CD4-positive, alpha-beta T cell (primary cell): ENCODE measurements at regions not wholly inside any gene's neighbourhood (a gene's known extent, or its start where the extent isn't known, plus 50 kb on each side); places are given as distances from the start of the nearest gene placed in this dataset.
"Not testable (repeated sequence)": the region's sequence is repeated elsewhere in the genome, so short reads cannot be mapped to it uniquely, and the experiment has no call there.

Source experiments
- ATAC-seq: fragments of 200-7000 bp; cut with Tn5 transposase; one replicate; pipeline ENCODE4 v1.10.0; 2022; ENCODE audit warnings: mild to moderate bottlenecking; ENCODE audit not compliant: poor library complexity
- CTCF ChIA-PET: fragments of 350-600 bp; sonication (Branson Sonifier 250); formaldehyde crosslinking; loops from one replicate; lab custom pipeline; 2021; ENCODE audit warnings: antibody characterized with exemption, inconsistent platforms; lab: Charles Lee
- POLR2A ChIA-PET: fragments of 350-600 bp; sonication (Branson Sonifier 250); formaldehyde crosslinking; loops from one replicate; lab custom pipeline; 2021; ENCODE audit warnings: antibody characterized with exemption, inconsistent platforms; lab: Charles Lee
- DNase-seq, 14 experiments: peaks; one replicate each; pipeline ENCODE4 v3.0.0-alpha.2; 2013 to 2020; ENCODE audit warnings: mixed read lengths in 2 of 14
- H3K27ac ChIP-seq, 2 donors: one replicate each; pipeline versions ENCODE4 v1.5.1 to v1.7.0; 2013; ENCODE audit warnings: low read length in 2 of 2, low read depth in 1 of 2, mild to moderate bottlenecking in 1 of 2
- H3K27me3 ChIP-seq, 2 experiments: 1 replicate in 1 of 2; 2 replicates in 1 of 2; pipeline versions ENCODE4 v1.6.1 to v1.7.0; 2013; ENCODE audit warnings: low read length in 2 of 2, control low read depth in 1 of 2, mild to moderate bottlenecking in 1 of 2, moderate library complexity in 1 of 2; ENCODE audit not compliant: insufficient read depth in 2 of 2, control insufficient read depth in 1 of 2
- H3K36me3 ChIP-seq: one replicate; pipeline ENCODE4 v1.6.1; 2013; ENCODE audit warnings: low read length, control low read depth; ENCODE audit not compliant: insufficient read depth
- H3K4me1 ChIP-seq: one replicate; pipeline ENCODE4 v1.6.1; 2013; ENCODE audit warnings: low read length, control low read depth; ENCODE audit not compliant: insufficient read depth
- H3K4me3 ChIP-seq: one replicate; pipeline ENCODE4 v1.5.1; 2013; ENCODE audit warnings: mild to moderate bottlenecking, low read length, moderate library complexity
- H3K9me3 ChIP-seq, 2 experiments: 1 replicate in 1 of 2; 2 replicates in 1 of 2; pipeline versions ENCODE4 v1.6.1 to v1.7.0; 2013; ENCODE audit warnings: low read length in 2 of 2, mild to moderate bottlenecking in 2 of 2, control low read depth in 1 of 2, moderate library complexity in 1 of 2; ENCODE audit not compliant: control insufficient read depth in 1 of 2, insufficient read depth in 1 of 2
- H3K27ac Mint-ChIP-seq: one replicate; pipeline ENCODE4 v1.8.0; 2020; ENCODE audit warnings: mixed read lengths
- H3K27me3 Mint-ChIP-seq: one replicate; pipeline ENCODE4 v1.8.0; 2021; ENCODE audit warnings: mixed read lengths
- H3K36me3 Mint-ChIP-seq: one replicate; pipeline ENCODE4 v1.8.0; 2021; ENCODE audit warnings: low read depth, mixed read lengths
- H3K4me1 Mint-ChIP-seq: one replicate; pipeline ENCODE4 v1.8.0; 2021; ENCODE audit warnings: low read depth, mixed read lengths
- H3K4me3 Mint-ChIP-seq: one replicate; pipeline ENCODE4 v1.8.0; 2020; ENCODE audit warnings: mild to moderate bottlenecking, mixed read lengths
- H3K9me3 Mint-ChIP-seq: one replicate; pipeline ENCODE4 v1.8.0; 2020; ENCODE audit warnings: mixed read lengths
- CTCF ChIP-seq: fragments of 200-600 bp; IDR thresholded peaks from one replicate; pipeline ENCODE4 v1.8.0; 2022; ENCODE audit warnings: antibody characterized with exemption, mild to moderate bottlenecking
- intact Hi-C, 2 experiments: fragments of 100-400 bp; cut with DNase I in 1 of 2; cut with micrococcal nuclease in 1 of 2; formaldehyde crosslinking; loops; one replicate each; pipeline versions ENCODE4 v1.15.1 to v1.9.0; 2023 to 2025; cut with DNase I, micrococcal nuclease

- intact Hi-C loops = no loop called here
- H3K36me3 ChIP-seq = no peaks in the 10 kb centered on the region
- H3K4me1 ChIP-seq = no peaks in the 10 kb centered on the region
- ATAC-seq = no peak
- H3K9me3 ChIP-seq = peaks cover 0 to 5% of the 10 kb centered on the region in 2 experiments
- no peak overlapping the region for H3K4me3 Mint-ChIP-seq
- DNase-seq = no peak
- no peak overlapping the region for H3K4me3 ChIP-seq
- ChIA-PET CTCF (no interaction called here), POLR2A (no interaction called here)
- H3K36me3 Mint-ChIP-seq = no peaks in the 10 kb centered on the region
- TF ChIP-seq CTCF = no peak
- peaks cover 15% of the 10 kb centered on the region for H3K27me3 Mint-ChIP-seq
- no peak overlapping the region for H3K27ac ChIP-seq
- H3K9me3 Mint-ChIP-seq = peaks cover 12% of the 10 kb centered on the region
- H3K4me1 Mint-ChIP-seq = no peaks in the 10 kb centered on the region
- H3K27me3 ChIP-seq = peaks cover 0 to 4% of the 10 kb centered on the region in 2 experiments
- H3K27ac Mint-ChIP-seq = no peak overlapping the region
These were observed 103.1 kb downstream of the DTWD1 start for GRCh38 chr15:49723981-49724380.

- no peak for ATAC-seq
- Histone ChIP-seq H3K27me3 (no peaks in the 10 kb centered on the region), H3K27ac (no peak overlapping the region), H3K4me1 (no peaks in the 10 kb centered on the region), H3K4me3 (no peak overlapping the region), H3K9me3 (no peaks in the 10 kb centered on the region), H3K36me3 (no peaks in the 10 kb centered on the region)
- intact Hi-C loops = no loop called here
- H3K4me1 Mint-ChIP-seq = no peaks in the 10 kb centered on the region
- no peak for DNase-seq
- H3K36me3 Mint-ChIP-seq = no peaks in the 10 kb centered on the region
- H3K27ac Mint-ChIP-seq = no peak overlapping the region
- no peak for TF ChIP-seq CTCF
- ChIA-PET CTCF (no interaction called here), POLR2A (no interaction called here)
- peaks cover 4% of the 10 kb centered on the region for H3K27me3 Mint-ChIP-seq
- H3K4me3 Mint-ChIP-seq = no peak overlapping the region
- peaks cover 4% of the 10 kb centered on the region for H3K9me3 Mint-ChIP-seq
These were observed 110.6 kb downstream of the DTWD1 start for GRCh38 chr15:49731187-49732099.

- H3K36me3 Mint-ChIP-seq, intact Hi-C loops, CTCF ChIA-PET, H3K9me3 ChIP-seq, DNase-seq, H3K4me3 Mint-ChIP-seq, H3K27me3 ChIP-seq, H3K36me3 ChIP-seq, H3K4me1 Mint-ChIP-seq, H3K27ac Mint-ChIP-seq, H3K9me3 Mint-ChIP-seq, H3K4me1 ChIP-seq, H3K4me3 ChIP-seq, H3K27me3 Mint-ChIP-seq, H3K27ac ChIP-seq, POLR2A ChIA-PET, ATAC-seq: not testable (repeated sequence)
These were observed 111.3 kb downstream of the DTWD1 start for GRCh38 chr15:49732109-49732508.

- H3K27ac ChIP-seq, intact Hi-C loops, POLR2A ChIA-PET, H3K4me3 Mint-ChIP-seq, H3K36me3 Mint-ChIP-seq, H3K4me1 ChIP-seq, H3K9me3 ChIP-seq, CTCF ChIA-PET, H3K9me3 Mint-ChIP-seq, H3K4me1 Mint-ChIP-seq, H3K27me3 Mint-ChIP-seq, H3K27ac Mint-ChIP-seq, ATAC-seq, H3K27me3 ChIP-seq, H3K36me3 ChIP-seq, H3K4me3 ChIP-seq, DNase-seq: not testable (repeated sequence)
These were observed 113.2 kb downstream of the DTWD1 start for GRCh38 chr15:49734089-49734488.
